Left lung (tissue), 4 donors: ENCODE measurements at regions not wholly inside any gene's neighbourhood (a gene's known extent, or its start where the extent isn't known, plus 50 kb on each side); places are given as distances from the start of the nearest gene placed in this dataset.
A peak's percentile ranks its signal among the peaks of the same experiment; 100 is the strongest.

Source experiments
- ATAC-seq: fragments of 200-7000 bp; cut with Tn5 transposase; one replicate; pipeline ENCODE4 v1.9.1; 2020; ENCODE audit warnings: moderate library complexity
- DNase-seq, 4 donors: peaks; one replicate each; pipeline ENCODE4 v3.0.0-alpha.2; 2013 to 2020
- H3K27ac ChIP-seq, 2 donors: fragments of 200-600 bp; sonication (generic) in 1 of 2; one replicate each; pipeline versions ENCODE4 v1.5.0 to v1.8.0; 2020 to 2021
- H3K27me3 ChIP-seq, 2 donors: fragments of 200-600 bp; sonication (generic) in 1 of 2; one replicate each; pipeline versions ENCODE4 v1.5.0 to v1.8.0; 2020 to 2021
- H3K36me3 ChIP-seq, 2 donors: fragments of 200-600 bp; sonication (generic) in 1 of 2; one replicate each; pipeline versions ENCODE4 v1.5.0 to v1.8.0; 2020 to 2021
- H3K4me1 ChIP-seq, 2 donors: fragments of 200-600 bp; one replicate each; pipeline ENCODE4 v1.8.0; 2021
- H3K4me3 ChIP-seq, 2 donors: fragments of 200-600 bp; sonication (generic) in 1 of 2; one replicate each; pipeline versions ENCODE4 v1.5.0 to v1.8.0; 2020 to 2021; ENCODE audit warnings: mild to moderate bottlenecking in 1 of 2
- H3K9me3 ChIP-seq, 2 donors: fragments of 200-600 bp; sonication (generic) in 1 of 2; one replicate each; pipeline versions ENCODE4 v1.5.0 to v1.8.0; 2020 to 2021
- CTCF ChIP-seq, 2 donors: fragments of 200-600 bp; sonication (generic) in 1 of 2; IDR thresholded peaks; one replicate each; pipeline versions ENCODE4 v1.5.0 to v1.8.0; 2021; ENCODE audit warnings: antibody characterized with exemption in 2 of 2
- intact Hi-C, 2 donors: fragments of 100-400 bp; cut with DNase I; formaldehyde crosslinking; loops; one replicate each; pipeline versions ENCODE4 v1.11.2 to v1.14.2; 2022
- donor health status: DM: no; HTN: yes; CAD: no.
- donor health status: DM: no; HTN: no; CAD: no.

- no peaks in the 10 kb centered on the region for H3K27me3 ChIP-seq
- peaks cover 0 to 48% of the 10 kb centered on the region in 2 donors for H3K4me1 ChIP-seq
- H3K36me3 ChIP-seq = no peaks in the 10 kb centered on the region
- no peak overlapping the region for H3K27ac ChIP-seq
- no peak for TF ChIP-seq CTCF (IDR thresholded peaks at IDR 0.05)
- no peaks in the 10 kb centered on the region for H3K9me3 ChIP-seq
- H3K4me3 ChIP-seq = no peak overlapping the region
- intact Hi-C loops = no loop called here
- DNase-seq (no peak), ATAC-seq (no peak)
Observed at GRCh38 chr20:53834062-53834442, 236.3 kb downstream of the BCAS1 start.

DNA sequence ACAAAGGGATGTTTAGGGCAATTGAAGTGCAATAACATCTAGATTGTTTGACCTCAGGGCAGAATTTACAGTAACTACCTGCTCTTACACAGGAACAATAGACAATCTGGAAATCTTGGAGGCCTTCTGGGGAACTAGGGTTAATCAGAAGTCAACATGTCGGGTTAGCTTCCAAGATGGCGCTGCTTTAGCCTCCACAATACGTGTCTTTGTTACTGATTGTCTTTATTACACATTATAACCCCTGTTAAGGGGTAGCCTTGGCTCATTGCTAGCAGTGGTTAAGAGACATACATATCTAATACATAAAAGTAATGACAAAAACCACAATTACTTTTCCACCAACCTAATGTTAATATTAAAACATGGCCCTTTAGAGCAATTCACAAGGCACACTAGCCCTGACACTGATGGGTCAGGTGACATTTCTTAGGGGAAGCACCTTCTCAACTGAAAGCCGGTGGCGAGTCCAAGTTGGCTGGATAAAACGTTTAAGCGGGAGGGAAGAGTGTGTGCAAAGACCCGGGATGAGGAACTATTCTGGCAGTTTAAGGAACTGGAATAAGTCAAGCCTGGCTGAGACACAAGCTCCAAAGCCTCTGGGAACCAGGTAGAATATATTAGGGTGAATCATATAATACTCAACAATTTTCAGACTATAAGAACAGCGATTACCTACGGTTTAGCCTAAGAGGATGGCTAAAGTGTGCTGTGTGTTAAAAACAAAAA, 236.9 kb downstream of the BCAS1 start:
- no peak for ATAC-seq
- DNase-seq = no peak
- Histone ChIP-seq H3K27me3 (no peaks in the 10 kb centered on the region), H3K36me3 (no peaks in the 10 kb centered on the region), H3K27ac (no peak overlapping the region), H3K4me3 (no peak overlapping the region), H3K4me1 (peaks cover 0 to 47% of the 10 kb centered on the region in 2 donors), H3K9me3 (no peaks in the 10 kb centered on the region)
- intact Hi-C loops = no loop called here
- TF ChIP-seq CTCF (IDR thresholded peaks at IDR 0.05) = no peak

- no peak overlapping the region for H3K4me3 ChIP-seq
- no peaks in the 10 kb centered on the region for H3K27me3 ChIP-seq
- no peaks in the 10 kb centered on the region for H3K36me3 ChIP-seq
- intact Hi-C loops = no loop called here
- peaks cover 5 to 50% of the 10 kb centered on the region in 2 donors for H3K4me1 ChIP-seq
- ATAC-seq = no peak
- no peak for DNase-seq
- no peaks in the 10 kb centered on the region for H3K9me3 ChIP-seq
- no peak for TF ChIP-seq CTCF (IDR thresholded peaks at IDR 0.05)
- H3K27ac ChIP-seq = no peak overlapping the region
Observed at GRCh38 chr20:53832499-53832898, 237.9 kb downstream of the BCAS1 start.

DNA sequence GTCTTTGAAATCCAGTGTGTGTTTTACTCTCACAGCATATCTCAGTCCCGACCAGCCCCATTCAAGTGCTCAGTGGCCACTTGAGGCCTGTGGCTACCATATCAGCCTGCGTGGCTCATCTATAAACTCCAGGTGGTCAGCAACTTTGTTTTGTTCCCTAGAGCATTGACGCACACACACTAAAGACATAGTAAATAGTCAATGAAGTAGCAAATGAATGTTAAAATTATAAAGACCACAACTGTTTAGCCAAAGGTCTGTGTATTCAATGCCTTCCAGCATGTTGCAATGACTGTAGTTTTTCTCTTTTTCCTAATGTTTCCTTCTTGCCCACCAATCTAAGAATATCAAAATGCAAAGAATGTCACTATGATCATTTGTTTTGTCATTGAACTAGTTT, 238.2 kb upstream of the ZNF217 start:
- no peak for TF ChIP-seq CTCF (IDR thresholded peaks at IDR 0.05)
- H3K27me3 ChIP-seq = no peaks in the 10 kb centered on the region
- no peaks in the 10 kb centered on the region for H3K36me3 ChIP-seq
- intact Hi-C loops = no loop called here
- H3K9me3 ChIP-seq = no peaks in the 10 kb centered on the region
- no peak for ATAC-seq
- no peak overlapping the region for H3K27ac ChIP-seq
- DNase-seq = no peak
- no peak overlapping the region for H3K4me3 ChIP-seq
- H3K4me1 ChIP-seq = peaks cover 5 to 56% of the 10 kb centered on the region in 2 donors

- intact Hi-C loops = no loop called here
- peak overlapping the region in 1 of 2 donors; percentile 89 for H3K27ac ChIP-seq
- no peak for TF ChIP-seq CTCF (IDR thresholded peaks at IDR 0.05)
Observed at GRCh38 chr20:53831228-53831627, 237.6 kb upstream of the ZNF217 start.

More at GRCh38 chr20:53831228-53831627, 237.6 kb upstream of the ZNF217 start:
- Histone ChIP-seq H3K36me3 (no peaks in the 10 kb centered on the region), H3K4me3 (no peak overlapping the region), H3K27me3 (no peaks in the 10 kb centered on the region), H3K9me3 (no peaks in the 10 kb centered on the region), H3K4me1 (peaks cover 5 to 56% of the 10 kb centered on the region in 2 donors)
- DNase-seq (no peak), ATAC-seq (no peak)
